GM19035 (cell line): ENCODE measurements at regions not wholly inside any gene's neighbourhood (a gene's known extent, or its start where the extent isn't known, plus 50 kb on each side); places are given as distances from the start of the nearest gene placed in this dataset.
"Not testable (repeated sequence)": the region's sequence is repeated elsewhere in the genome, so short reads cannot be mapped to it uniquely, and the experiment has no call there.

ENCODE experiments used
- ATAC-seq: cut with Tn5 transposase; IDR thresholded peaks from one replicate; pipeline ENCODE4 v1.9.1; 2021; ENCODE audit not compliant: unreplicated experiment

GRCh38 chr18:10077986-10078385 is 164.2 kb downstream of the VAPA start:
- no peak for ATAC-seq

GRCh38 chr18:10080372-10080771 is 166.6 kb downstream of the VAPA start:
- ATAC-seq, result no peak

DNA sequence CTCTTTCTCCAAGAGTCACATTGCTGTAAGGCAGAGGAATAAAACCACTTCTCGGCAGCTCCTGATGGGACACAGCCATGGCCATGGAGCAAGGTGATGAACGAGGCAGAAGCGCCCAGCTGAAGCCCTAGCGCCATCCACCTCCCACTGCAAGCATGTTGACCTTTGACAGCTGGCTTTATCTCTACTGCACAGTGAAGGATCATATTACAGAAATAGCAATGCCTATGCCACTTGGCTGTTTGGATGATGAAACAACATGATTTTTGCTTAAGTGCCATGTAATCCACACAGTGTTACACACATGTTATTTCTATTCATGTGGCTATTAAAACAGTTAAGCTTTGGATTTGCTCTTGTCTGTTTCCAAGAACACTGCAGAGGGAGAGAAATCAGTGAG is 167.7 kb downstream of the VAPA start:
- no peak for ATAC-seq

GRCh38 chr18:10085416-10085815 is 171.6 kb downstream of the VAPA start:
- no peak for ATAC-seq

DNA sequence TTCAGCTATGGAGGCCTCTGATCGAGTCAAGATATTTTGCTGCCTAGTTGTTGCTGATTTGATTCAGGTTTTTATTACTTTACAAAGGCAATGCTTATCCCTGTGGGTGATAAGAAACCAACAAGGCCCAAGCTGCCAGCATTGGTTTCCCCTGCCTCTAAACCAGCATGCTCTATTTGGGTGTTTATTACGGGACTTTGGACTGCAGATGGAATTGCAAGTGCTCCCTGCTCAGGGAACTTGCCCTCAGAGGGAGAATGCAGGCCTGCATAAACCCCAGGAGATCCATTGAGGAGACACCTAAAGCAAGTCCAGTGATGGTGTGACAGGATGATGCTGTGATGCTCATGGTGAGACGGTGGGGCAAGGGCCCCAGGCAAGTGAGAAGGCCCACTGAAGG is 172.1 kb downstream of the VAPA start:
- ATAC-seq, result no peak

DNA sequence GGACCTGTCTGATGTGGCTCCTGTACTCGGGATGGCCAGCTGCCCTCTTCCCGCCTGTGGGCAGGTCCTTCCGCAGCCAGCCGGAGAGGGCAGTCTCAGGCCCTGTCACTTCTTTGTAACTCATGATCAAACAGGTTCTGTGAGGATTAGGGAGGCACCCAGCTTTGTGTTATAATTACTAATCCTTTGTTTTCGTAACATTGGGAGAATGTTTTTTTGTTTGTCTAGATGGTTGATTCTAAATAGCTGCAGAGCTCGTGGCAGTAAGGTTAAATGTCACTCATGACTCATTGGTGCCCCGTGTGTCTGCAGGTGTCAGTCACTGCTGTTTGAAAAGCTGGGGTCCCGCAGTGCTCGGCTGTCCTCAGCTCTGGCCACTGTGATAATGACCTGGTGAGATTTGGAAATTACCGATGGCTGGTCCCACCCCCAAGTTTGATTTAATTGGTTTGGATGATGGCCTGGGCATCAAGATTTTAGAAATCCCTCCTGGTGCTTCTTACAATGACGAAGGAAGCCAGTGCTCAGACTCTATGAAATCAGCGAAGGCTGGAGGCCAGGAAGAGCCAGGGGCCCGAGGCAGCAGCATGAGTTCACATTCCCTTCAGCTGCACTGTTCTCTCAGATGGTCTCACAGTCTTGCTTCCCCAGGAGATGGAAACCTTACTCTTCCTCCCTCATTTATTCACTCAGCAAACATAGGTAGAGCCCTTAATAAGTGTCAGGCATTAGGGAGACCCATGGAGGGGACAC is 172.8 kb downstream of the VAPA start:
- no peak for ATAC-seq

DNA sequence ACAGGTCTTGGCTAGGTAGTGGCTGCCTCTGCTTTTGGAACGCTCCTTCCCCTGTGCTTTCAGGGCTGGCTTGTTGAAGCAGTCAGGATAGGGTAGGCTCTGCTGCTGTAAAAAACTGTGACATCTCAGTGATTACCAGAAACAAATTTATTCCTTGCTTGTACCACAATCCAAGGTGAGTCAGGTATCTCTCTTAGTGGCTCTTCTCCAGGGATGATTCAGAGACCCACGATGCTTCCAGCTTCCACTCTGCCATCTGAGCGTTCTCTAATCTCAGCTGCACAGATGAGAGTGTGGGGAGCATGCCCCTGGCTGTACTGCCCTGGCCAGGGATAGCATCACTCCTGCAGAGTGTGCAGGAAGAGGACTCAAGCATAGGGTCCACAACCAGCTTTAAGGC is 174.9 kb downstream of the VAPA start:
- ATAC-seq, result no peak

GRCh38 chr18:10089881-10090280 is 176.1 kb downstream of the VAPA start:
- no peak for ATAC-seq

- ATAC-seq, result no peak
Measured at GRCh38 chr18:10090668-10091067, 176.9 kb downstream of the VAPA start.

GRCh38 chr18:10093445-10093844 is 179.6 kb downstream of the VAPA start:
- ATAC-seq, result no peak

DNA sequence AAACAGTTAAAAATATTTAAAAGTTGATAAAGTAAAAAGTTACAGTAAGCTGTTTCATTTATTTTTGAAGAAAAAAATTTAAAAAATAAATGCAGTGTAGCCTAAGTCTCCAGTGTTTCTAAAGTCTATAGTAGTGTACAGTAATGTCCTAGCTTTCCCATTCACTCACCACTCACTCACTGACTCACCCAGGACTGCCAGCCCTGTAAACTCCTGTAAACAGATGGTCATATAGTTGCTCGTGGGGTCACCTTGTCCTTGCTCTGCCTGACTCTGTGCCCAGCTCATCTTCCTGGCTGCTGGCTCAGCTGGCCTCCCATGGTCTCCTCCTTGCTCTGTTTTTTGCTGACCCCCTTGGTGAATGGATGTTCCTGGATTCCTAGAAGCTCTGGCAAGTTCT is 180.3 kb downstream of the VAPA start:
- no peak for ATAC-seq

DNA sequence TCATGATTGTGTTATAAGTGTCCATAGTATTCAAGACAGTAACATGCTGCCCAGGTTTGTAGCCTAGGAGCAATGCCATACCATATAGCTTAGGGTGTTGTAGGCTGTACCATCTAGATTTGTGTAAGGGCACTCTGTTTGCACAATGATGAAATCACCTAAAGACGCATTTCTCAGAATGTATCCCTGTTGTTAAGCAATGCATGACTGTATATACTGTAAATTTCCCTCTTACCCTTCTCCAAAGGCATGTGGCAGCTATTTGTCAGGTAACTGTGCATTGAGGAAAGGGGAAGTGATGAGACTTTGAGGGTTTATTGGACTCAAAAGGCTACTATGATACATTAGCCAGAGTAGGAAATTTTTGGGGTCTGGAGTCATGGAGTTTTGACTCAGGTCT is 180.8 kb downstream of the VAPA start:
- ATAC-seq, result no peak

DNA sequence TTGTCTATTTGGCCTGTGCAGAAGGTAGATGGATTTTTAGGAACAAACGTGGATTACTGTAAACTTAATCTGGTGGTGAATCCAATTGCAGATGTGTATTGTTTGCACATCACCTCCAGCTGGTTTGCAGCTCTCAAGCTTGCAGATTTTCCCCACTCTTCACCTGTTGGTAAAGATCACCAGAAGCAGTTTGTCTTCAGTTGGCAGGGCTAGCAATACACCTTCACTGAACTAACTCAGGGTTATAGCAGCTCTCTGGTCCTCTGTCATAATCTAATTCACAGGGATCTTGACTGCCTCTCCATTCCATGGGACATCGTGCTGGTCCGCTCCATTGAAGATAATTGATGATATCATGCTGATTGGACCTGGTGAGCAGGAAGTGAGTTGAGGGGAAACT is 181.5 kb downstream of the VAPA start:
- no peak for ATAC-seq

DNA sequence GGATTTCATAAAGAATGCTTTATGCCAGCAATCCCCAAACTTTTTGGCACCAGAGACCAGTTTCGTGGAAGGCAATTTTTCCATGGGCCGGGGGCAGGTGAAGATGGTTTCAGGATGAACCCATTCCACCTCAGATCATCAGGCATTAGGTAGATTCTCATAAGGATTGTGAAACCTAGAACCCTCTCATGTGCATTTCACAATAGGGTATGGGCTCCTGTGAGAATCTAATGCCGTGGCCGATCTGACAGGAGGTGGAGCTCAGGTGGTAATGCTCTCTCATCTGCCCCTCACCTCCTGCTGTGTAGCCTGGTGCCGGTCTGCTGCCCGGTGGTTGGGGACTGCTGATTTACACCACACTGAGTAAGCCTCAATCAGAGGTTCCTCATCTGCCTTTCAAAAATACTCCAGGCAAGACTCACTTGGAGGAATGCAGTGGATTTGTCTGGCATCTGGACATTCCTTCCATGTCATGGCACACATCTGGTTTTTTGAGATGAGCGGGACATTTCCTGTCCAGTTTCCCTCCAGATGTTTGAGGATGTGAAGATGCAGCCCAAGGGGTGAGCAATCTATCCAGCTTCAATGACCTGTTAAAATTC is 185.8 kb downstream of the VAPA start:
- ATAC-seq, result no peak

DNA sequence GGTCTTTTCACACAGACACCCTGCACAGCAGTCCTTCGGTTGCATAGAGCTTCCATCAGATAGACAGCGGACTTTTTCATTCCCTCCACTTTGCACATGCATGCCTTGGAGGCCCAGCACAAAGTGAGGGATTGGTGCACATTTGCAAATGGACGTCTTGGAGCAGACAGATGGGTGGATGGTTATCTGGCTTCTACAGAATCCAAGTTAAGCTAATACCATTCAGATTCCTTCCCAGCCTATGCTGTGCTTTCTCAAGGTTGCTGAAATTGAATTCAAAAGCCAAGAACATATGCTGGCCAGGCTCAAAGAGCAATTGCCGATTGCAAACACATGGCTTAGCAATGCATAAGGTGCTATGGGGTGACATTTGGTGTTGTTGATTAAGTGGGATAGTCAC is 186.4 kb downstream of the VAPA start:
- no peak for ATAC-seq

- ATAC-seq, result no peak
Measured at GRCh38 chr18:10100941-10101701, 187.3 kb downstream of the VAPA start.

GRCh38 chr18:10101729-10102128 is 187.9 kb downstream of the VAPA start:
- no peak for ATAC-seq

GRCh38 chr18:10105118-10105517 is 191.3 kb downstream of the VAPA start:
- ATAC-seq, result not testable (repeated sequence)

- ATAC-seq, result no peak
Measured at GRCh38 chr18:10111191-10111590, 197.4 kb downstream of the VAPA start.

- no peak for ATAC-seq
Measured at GRCh38 chr18:10111944-10112343, 198.1 kb downstream of the VAPA start.

DNA sequence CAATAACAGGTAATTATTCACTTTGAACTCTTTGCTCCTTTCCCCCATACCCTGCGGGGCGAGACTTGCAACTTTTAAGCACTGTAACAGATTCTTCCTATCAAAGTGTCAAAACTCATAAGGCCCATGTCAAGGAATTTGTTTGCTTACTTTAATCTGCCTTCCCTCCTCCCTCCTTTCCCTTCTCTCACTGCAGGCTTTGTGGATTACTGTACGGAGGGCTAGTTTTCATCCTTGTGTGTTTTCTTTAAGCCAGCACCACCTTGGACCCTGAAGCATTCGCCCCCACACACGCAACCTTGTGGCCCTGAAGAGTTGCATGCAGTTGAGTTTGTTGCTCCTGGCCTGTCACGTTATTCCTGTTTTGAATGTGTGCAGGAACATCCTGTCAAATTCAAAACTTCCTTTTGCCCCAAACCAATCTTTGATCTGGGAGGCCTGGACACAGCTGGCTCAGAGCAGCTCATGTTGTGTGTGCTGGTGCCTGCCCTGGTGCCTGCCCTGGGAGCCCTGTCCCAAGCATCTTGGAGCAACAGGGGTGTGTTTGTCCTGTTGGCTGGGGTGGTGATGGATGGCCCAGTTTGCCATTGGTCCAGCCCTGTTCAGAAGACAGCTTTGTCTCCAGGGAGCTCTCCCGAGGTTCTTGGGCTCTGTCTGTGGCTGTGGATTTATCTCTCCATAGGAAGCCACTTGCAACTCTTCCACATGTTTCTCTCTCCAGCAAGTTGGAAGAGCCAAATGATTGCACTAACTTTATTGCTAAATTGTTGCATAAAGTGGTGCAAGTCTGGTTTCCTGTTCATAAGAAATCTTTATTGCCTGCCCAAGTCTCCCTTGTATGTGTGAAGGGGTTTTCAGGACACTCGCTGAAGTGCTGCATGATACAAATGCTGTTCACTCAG is 199.6 kb downstream of the VAPA start:
- no peak for ATAC-seq
